Mesothelial cell of epicardium (in vitro differentiated cells): ENCODE measurements at regions not wholly inside any gene's neighbourhood (a gene's known extent, or its start where the extent isn't known, plus 50 kb on each side); places are given as distances from the start of the nearest gene placed in this dataset.
"Not testable (repeated sequence)": the region's sequence is repeated elsewhere in the genome, so short reads cannot be mapped to it uniquely, and the experiment has no call there.

Experiments used
- DNase-seq, 2 experiments: peaks; one replicate each; pipeline ENCODE4 v3.0.0; 2021; ENCODE audit warnings: low spot score in 2 of 2; ENCODE audit not compliant: unreplicated experiment in 2 of 2
- H3K27ac Mint-ChIP-seq: 2 replicates; pipeline ENCODE4 v1.8.0; 2021; ENCODE audit warnings: mixed read lengths
- H3K27me3 Mint-ChIP-seq: 2 replicates; pipeline ENCODE4 v1.8.0; 2021; ENCODE audit warnings: low read depth, mixed read lengths
- H3K36me3 Mint-ChIP-seq: 2 replicates; pipeline ENCODE4 v1.8.0; 2021; ENCODE audit warnings: mixed read lengths
- H3K4me1 Mint-ChIP-seq: 2 replicates; pipeline ENCODE4 v1.8.0; 2021; ENCODE audit warnings: mixed read lengths
- H3K4me3 Mint-ChIP-seq: 2 replicates; pipeline ENCODE4 v1.8.0; 2021; ENCODE audit warnings: mild to moderate bottlenecking, moderate library complexity, mixed read lengths
- H3K9me3 Mint-ChIP-seq: 2 replicates; pipeline ENCODE4 v1.8.0; 2021; ENCODE audit warnings: mixed read lengths
- CTCF ChIP-seq: fragments of 200-600 bp; sonication (generic); IDR thresholded peaks from one replicate; pipeline ENCODE4 v1.5.0; 2021; ENCODE audit warnings: antibody characterized with exemption; ENCODE audit not compliant: unreplicated experiment

GRCh38 chr7:69426705-69427104, 171.6 kb upstream of the AUTS2 start:
- Mint-ChIP-seq H3K9me3 (peaks cover 5% of the 10 kb centered on the region), H3K27me3 (peaks cover 7% of the 10 kb centered on the region), H3K4me3 (no peak overlapping the region), H3K36me3 (no peaks in the 10 kb centered on the region), H3K4me1 (peaks cover 17% of the 10 kb centered on the region), H3K27ac (no peak overlapping the region)
- DNase-seq, result no peak
- no peak for TF ChIP-seq CTCF

DNA sequence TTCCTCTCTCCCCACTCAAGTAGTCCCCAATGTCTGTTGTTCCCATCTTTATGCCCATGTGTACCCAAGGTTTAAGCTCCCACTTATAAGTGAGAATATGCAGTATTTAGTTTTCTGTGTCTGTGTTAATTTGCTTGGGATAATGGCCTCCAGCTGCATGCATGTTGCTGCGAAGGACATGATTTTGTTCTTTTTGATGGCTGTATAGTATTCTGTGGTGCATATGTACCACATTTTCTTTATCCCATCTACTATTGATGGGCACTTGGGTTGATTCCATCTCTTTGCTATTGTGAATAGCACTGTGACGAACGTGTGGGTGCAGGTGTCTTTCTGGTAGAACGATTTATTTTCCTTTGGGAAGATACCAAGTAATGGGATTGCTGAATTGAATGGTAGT, 170.2 kb upstream of the AUTS2 start:
- Mint-ChIP-seq H3K27ac (no peak overlapping the region), H3K36me3 (no peaks in the 10 kb centered on the region), H3K27me3 (peaks cover 7% of the 10 kb centered on the region), H3K4me3 (no peak overlapping the region), H3K9me3 (peaks cover 5% of the 10 kb centered on the region), H3K4me1 (peaks cover 14% of the 10 kb centered on the region)
- no peak for DNase-seq
- no peak for TF ChIP-seq CTCF

DNA sequence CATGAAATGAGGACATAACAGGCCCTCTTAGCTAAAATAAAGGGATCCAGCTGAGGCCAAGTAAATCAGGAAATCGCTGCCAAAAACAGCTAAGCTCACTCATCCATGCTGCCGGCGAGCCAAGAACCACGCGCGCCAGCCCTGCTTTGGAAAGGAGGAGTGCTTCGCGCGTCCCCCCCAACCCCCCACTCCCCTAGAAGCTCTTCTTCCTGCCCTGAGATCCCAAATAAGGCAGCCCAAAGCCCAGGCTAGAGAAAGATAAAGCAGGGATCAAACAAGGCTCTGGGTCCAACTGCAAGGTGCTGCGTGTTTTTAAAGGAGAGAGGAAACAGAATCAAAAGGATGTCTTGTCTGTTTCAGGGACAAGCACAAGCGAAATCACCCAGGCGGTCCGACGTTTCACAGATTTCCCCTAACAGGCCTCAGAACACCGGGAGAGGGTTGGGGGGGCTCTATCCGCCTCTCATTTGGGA, 168.3 kb upstream of the AUTS2 start:
- Mint-ChIP-seq H3K4me1 (peaks cover 14% of the 10 kb centered on the region), H3K36me3 (no peaks in the 10 kb centered on the region), H3K27ac (peak overlapping the region; percentile 82), H3K27me3 (peaks cover 6% of the 10 kb centered on the region), H3K9me3 (peaks cover 8% of the 10 kb centered on the region), H3K4me3 (peak overlapping the region; percentile 4)
- TF ChIP-seq CTCF, result no peak
- DNase-seq, result peak in 1 of 2 experiments; percentile 28

GRCh38 chr7:69430384-69431021, 167.8 kb upstream of the AUTS2 start:
- H3K36me3 Mint-ChIP-seq, result no peaks in the 10 kb centered on the region
- no peak overlapping the region for H3K4me3 Mint-ChIP-seq
- peaks cover 8% of the 10 kb centered on the region for H3K9me3 Mint-ChIP-seq
- no peak for DNase-seq
- peaks cover 6% of the 10 kb centered on the region for H3K27me3 Mint-ChIP-seq
- peak overlapping the region; percentile 82 for H3K27ac Mint-ChIP-seq
- no peak for TF ChIP-seq CTCF
- H3K4me1 Mint-ChIP-seq, result peaks cover 14% of the 10 kb centered on the region

GRCh38 chr7:69431626-69432025, 166.6 kb upstream of the AUTS2 start:
- Mint-ChIP-seq H3K4me1 (peaks cover 14% of the 10 kb centered on the region), H3K36me3 (no peaks in the 10 kb centered on the region), H3K27ac (no peak overlapping the region), H3K27me3 (peaks cover 6% of the 10 kb centered on the region), H3K9me3 (peaks cover 8% of the 10 kb centered on the region), H3K4me3 (no peak overlapping the region)
- no peak for DNase-seq
- TF ChIP-seq CTCF, result no peak

- H3K9me3 Mint-ChIP-seq, H3K4me3 Mint-ChIP-seq, DNase-seq, H3K27ac Mint-ChIP-seq, H3K27me3 Mint-ChIP-seq, H3K36me3 Mint-ChIP-seq: not testable (repeated sequence)
- peaks cover 14% of the 10 kb centered on the region for H3K4me1 Mint-ChIP-seq
These were observed 166.0 kb upstream of the AUTS2 start for GRCh38 chr7:69432276-69432675.
